HG03460 (cell line): ENCODE measurements at regions not wholly inside any gene's neighbourhood (a gene's known extent, or its start where the extent isn't known, plus 50 kb on each side); places are given as distances from the start of the nearest gene placed in this dataset.
"Not testable (repeated sequence)": the region's sequence is repeated elsewhere in the genome, so short reads cannot be mapped to it uniquely, and the experiment has no call there.

Experiments
- ATAC-seq: cut with Tn5 transposase; IDR thresholded peaks from one replicate; pipeline ENCODE4 v1.9.1; 2021; ENCODE audit not compliant: unreplicated experiment

GRCh38 chr13:56020425-56020824 is 1120.3 kb upstream of the PRR20A start:
- no peak for ATAC-seq

GRCh38 chr13:56039992-56040391 is 1100.7 kb upstream of the PRR20A start:
- ATAC-seq = no peak

- ATAC-seq = no peak
Measured at GRCh38 chr13:56066321-56066720, 1074.4 kb upstream of the PRR20A start.

GRCh38 chr13:56102641-56103040 is 1038.1 kb upstream of the PRR20A start:
- no peak for ATAC-seq

- ATAC-seq = no peak
Measured at GRCh38 chr13:56110751-56111150, 1030.0 kb upstream of the PRR20A start.

GRCh38 chr13:56134524-56134923 is 1006.2 kb upstream of the PRR20A start:
- no peak for ATAC-seq

GRCh38 chr13:56166864-56167263 is 973.9 kb upstream of the PRR20A start:
- no peak for ATAC-seq

GRCh38 chr13:56168581-56168980 is 972.1 kb upstream of the PRR20A start:
- ATAC-seq = no peak

- ATAC-seq = no peak
Measured at GRCh38 chr13:56173346-56173745, 967.4 kb upstream of the PRR20A start.

GRCh38 chr13:56182598-56182997 is 958.1 kb upstream of the PRR20A start:
- no peak for ATAC-seq

- no peak for ATAC-seq
Measured at GRCh38 chr13:56187331-56187730, 953.4 kb upstream of the PRR20A start.

GRCh38 chr13:56188582-56188981 is 952.1 kb upstream of the PRR20A start:
- ATAC-seq = not testable (repeated sequence)

GRCh38 chr13:56189439-56189838 is 951.3 kb upstream of the PRR20A start:
- ATAC-seq = no peak

- no peak for ATAC-seq
Measured at GRCh38 chr13:56189978-56190377, 950.7 kb upstream of the PRR20A start.

GRCh38 chr13:56198350-56198749 is 942.4 kb upstream of the PRR20A start:
- no peak for ATAC-seq

GRCh38 chr13:56201834-56202233 is 938.9 kb upstream of the PRR20A start:
- ATAC-seq = no peak

GRCh38 chr13:56216221-56216620 is 924.5 kb upstream of the PRR20A start:
- ATAC-seq = no peak

- no peak for ATAC-seq
Measured at GRCh38 chr13:56247692-56248091, 893.0 kb upstream of the PRR20A start.

- ATAC-seq = no peak
Measured at GRCh38 chr13:56271686-56272085, 869.0 kb upstream of the PRR20A start.

- no peak for ATAC-seq
Measured at GRCh38 chr13:56283262-56283828, 857.4 kb upstream of the PRR20A start.

- no peak for ATAC-seq
Measured at GRCh38 chr13:56299650-56300049, 841.1 kb upstream of the PRR20A start.

- ATAC-seq = no peak
Measured at GRCh38 chr13:56314765-56315164, 826.0 kb upstream of the PRR20A start.

- ATAC-seq = no peak
Measured at GRCh38 chr13:56317841-56318240, 822.9 kb upstream of the PRR20A start.

GRCh38 chr13:56332671-56333070 is 808.0 kb upstream of the PRR20A start:
- ATAC-seq = no peak
